GM19035 (cell line): ENCODE measurements at regions not wholly inside any gene's neighbourhood (a gene's known extent, or its start where the extent isn't known, plus 50 kb on each side); places are given as distances from the start of the nearest gene placed in this dataset.
A peak's percentile ranks its signal among the peaks of the same experiment; 100 is the strongest.

Source experiments
- ATAC-seq: cut with Tn5 transposase; IDR thresholded peaks from one replicate; pipeline ENCODE4 v1.9.1; 2021; ENCODE audit not compliant: unreplicated experiment

GRCh38 chr3:118406562-118406961, 628.1 kb downstream of the IGSF11 start:
- ATAC-seq: no peak

GRCh38 chr3:118408431-118408830, 626.2 kb downstream of the IGSF11 start:
- no peak for ATAC-seq

GRCh38 chr3:118412503-118412902, 622.1 kb downstream of the IGSF11 start:
- ATAC-seq: peak; percentile 85

GRCh38 chr3:118425272-118425837, 609.3 kb downstream of the IGSF11 start:
- no peak for ATAC-seq

- no peak for ATAC-seq
These were observed 600.8 kb downstream of the IGSF11 start for GRCh38 chr3:118433825-118434224.

- no peak for ATAC-seq
These were observed 598.7 kb downstream of the IGSF11 start for GRCh38 chr3:118435851-118436350.

DNA sequence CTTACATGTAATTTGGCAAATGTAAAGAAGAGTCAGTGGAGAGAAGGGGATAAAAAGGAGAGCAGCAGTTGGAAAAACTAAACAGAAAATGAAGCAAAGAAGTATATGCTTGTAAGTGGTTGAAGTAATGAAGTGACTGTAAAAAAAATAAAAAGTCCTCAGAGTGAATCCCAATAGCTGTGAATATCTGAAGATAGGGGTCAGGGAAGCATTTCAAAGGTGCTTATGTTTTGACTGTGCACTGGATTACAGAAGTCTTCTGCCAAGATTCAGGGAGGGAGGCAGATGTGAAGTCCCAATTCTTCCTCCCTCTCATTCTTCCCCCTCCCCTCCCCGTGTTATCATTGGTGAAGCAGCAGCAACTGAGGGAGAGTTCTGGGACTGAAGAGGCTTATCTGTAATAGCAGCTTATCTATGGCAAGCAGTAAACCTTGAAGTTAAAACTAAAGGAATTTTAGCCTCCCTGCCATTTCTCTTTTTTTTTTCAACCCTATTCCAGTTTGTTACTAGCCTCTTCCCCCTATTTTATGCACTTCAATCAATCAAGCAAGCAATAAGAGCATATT, 597.9 kb downstream of the IGSF11 start:
- no peak for ATAC-seq

DNA sequence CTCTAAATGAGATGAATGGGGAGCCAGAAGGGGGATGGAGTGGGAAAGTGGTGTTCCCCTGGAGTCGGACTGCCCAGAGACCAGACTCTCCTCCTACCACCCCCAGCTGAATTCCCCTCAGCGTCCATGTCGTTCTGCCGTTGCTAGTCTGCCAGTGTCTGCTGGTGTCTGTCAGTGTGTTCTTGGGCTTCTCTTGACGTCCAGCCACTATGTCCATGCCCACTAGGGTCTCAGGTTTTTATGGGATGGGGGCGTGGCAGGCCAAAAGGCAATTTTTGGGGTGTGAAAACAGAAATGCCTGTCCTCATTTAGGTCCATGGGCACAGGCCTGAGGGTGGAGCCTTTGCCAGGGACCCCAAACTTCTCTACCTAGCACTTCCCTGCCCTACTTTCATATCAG, 589.6 kb downstream of the IGSF11 start:
- no peak for ATAC-seq

- no peak for ATAC-seq
These were observed 587.3 kb downstream of the IGSF11 start for GRCh38 chr3:118447339-118447738.

- no peak for ATAC-seq
These were observed 567.8 kb downstream of the IGSF11 start for GRCh38 chr3:118466795-118467330.

GRCh38 chr3:118468801-118469200, 565.8 kb downstream of the IGSF11 start:
- ATAC-seq: no peak

- ATAC-seq: no peak
These were observed 562.1 kb downstream of the IGSF11 start for GRCh38 chr3:118472586-118472985.

GRCh38 chr3:118473343-118473742, 561.3 kb downstream of the IGSF11 start:
- no peak for ATAC-seq

GRCh38 chr3:118476885-118477618, 557.6 kb downstream of the IGSF11 start:
- ATAC-seq: no peak

DNA sequence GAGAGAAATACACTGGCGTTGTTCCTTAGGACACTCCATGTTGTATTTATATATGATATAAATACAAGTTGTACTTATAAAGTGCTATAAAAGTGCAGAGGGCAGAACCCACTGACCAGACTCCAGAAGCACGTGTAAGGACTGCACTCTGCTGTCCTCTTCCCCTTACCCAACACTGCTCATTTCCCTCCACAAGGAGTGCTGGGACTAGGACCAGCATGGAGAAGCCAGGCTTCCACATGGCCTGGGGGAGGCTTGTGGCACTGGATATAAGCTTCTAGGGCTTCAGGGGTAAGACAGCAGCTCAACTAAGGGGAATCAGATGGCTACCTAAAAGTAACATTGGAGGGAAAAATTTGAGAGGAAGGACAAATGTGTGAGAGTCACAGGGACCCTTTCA, 556.9 kb downstream of the IGSF11 start:
- no peak for ATAC-seq

GRCh38 chr3:118478706-118479276, 555.9 kb downstream of the IGSF11 start:
- no peak for ATAC-seq

- no peak for ATAC-seq
These were observed 555.3 kb downstream of the IGSF11 start for GRCh38 chr3:118479376-118479775.

- no peak for ATAC-seq
These were observed 554.4 kb downstream of the IGSF11 start for GRCh38 chr3:118480101-118480860.

GRCh38 chr3:118485693-118486092, 549.0 kb downstream of the IGSF11 start:
- no peak for ATAC-seq

DNA sequence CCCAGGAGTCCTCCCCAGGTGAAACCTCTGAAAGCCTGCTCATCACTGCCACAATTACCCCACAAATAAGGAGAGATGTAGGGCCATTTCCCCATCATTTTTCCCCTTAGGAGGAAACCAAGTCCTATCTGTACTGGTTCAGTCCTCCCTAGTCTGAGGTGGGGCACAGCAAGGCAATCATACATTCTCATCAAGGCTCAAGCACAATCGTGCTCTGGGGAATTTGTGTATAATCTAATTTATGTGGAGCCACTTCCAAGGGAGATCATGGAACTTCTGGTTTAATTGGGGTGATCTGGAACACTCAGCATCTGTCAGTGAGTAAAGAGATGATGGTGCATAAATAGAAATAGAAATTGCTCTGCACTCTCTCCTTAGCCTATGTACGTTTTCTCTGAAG, 546.9 kb downstream of the IGSF11 start:
- ATAC-seq: no peak

DNA sequence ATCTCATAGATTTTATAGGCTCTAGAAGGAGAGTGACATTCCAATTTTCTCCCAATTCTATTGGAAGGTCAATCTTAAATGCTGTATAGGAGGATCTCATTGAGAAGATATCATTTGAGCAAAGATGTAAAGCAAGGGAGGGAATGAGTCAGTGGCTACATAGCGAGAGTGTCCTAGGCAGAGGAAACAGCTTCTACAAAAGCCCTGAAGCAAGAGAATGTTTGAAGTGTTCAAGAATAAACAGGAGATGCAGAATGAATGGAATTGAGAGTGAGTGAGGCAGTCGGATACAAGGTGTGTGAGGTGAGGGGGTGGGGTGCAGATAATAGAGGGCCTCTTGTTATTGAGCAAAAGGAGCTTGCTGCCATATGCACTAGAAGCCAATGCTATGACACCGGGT, 545.9 kb downstream of the IGSF11 start:
- no peak for ATAC-seq
